ENCODE measurements at regions not wholly inside any gene's neighbourhood (a gene's known extent, or its start where the extent isn't known, plus 50 kb on each side); places are given as distances from the start of the nearest gene placed in this dataset.
A peak's percentile ranks its signal among the peaks of the same experiment; 100 is the strongest.

GRCh38 chr1:91123773-91124172 lies 101.9 kb upstream of the ZNF644 start:
- Mint-ChIP-seq H3K36me3 (ENCODE audit: low read depth) (no peaks in the 10 kb centered on the region), H3K4me1 (peaks cover 30% of the 10 kb centered on the region), H3K27ac (peak overlapping the region; percentile 19), H3K4me3 (no peak overlapping the region), H3K27me3 (ENCODE audit: low read depth, poor library complexity) (peaks cover 7% of the 10 kb centered on the region), H3K9me3 (no peaks in the 10 kb centered on the region)
- no peak for TF ChIP-seq CTCF (IDR thresholded peaks at IDR 0.05)
- DNase-seq: no peak

DNA sequence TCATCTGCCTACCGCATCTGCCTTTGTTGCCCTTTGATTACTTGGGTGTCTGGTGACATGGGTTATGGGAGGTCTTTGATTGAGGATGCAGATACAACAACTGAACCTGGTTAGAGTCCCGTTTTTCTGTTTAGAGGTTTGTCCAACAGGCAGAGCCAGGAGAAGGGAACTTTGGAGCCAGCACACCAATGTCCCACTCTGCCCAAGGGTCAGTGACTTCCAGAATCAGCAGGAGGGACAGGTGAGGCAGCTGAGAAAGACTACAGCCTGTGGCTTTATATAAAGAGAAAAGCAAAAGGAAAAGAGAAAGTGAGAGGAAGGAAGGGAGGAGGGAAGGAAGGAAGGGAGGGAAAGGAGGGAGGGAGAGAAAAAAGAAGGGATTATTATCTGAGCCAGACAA lies 101.5 kb upstream of the ZNF644 start:
- Mint-ChIP-seq H3K27me3 (ENCODE audit: low read depth, poor library complexity) (peaks cover 7% of the 10 kb centered on the region), H3K4me3 (no peak overlapping the region), H3K36me3 (ENCODE audit: low read depth) (no peaks in the 10 kb centered on the region), H3K9me3 (no peaks in the 10 kb centered on the region), H3K27ac (peak overlapping the region; percentile 46), H3K4me1 (peaks cover 30% of the 10 kb centered on the region)
- no peak for DNase-seq
- TF ChIP-seq CTCF (IDR thresholded peaks at IDR 0.05): no peak

DNA sequence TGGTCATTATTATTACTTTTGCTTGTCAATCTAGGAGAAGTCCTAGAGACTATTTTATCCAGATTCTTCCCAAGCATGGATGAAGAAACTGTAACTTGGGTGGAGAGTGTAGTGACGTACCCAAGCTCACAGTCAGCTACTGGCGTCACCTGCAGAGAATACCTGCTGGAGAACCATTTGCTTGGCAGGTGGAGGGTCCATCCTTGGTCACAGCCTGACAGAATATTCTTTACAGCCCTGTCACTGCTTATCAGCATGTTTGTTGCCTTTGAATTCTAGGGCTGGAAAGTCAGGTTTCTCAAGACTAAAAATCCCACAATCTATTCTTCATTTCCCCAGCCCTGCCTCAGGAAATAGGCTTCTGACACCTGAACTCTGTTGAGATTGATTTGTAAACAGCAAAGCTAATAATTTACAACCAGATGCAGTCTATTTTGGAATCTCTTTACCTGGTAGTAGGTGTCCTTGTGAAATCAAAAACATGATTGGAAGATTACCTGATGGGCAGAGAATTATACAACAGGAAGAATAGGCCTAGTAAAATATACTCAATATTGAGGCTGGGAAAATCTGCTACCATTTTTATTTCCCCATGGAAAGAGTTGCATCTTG lies 100.4 kb upstream of the ZNF644 start:
- H3K36me3 Mint-ChIP-seq (ENCODE audit: low read depth): no peaks in the 10 kb centered on the region

DNA sequence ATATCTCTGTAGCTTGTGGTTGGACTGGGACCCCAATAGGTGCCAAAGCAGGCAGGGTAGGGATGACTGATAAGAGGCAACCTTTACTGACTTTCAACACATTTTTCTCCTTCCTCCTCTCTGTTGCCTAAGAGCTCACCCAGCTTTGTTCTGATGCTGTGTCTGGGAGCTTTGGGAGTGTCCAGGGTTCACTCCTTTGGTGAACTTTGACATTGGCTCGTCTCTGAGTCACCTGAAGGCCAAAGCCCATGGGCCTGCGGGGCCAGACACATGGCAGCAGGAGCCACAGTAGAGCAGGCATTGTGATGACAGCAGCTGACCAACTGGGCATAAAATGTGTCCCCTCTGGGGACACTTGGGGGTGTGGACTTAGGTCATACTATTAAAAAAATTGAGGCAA lies 99.5 kb upstream of the ZNF644 start:
- H3K27me3 Mint-ChIP-seq (ENCODE audit: low read depth, poor library complexity): peaks cover 7% of the 10 kb centered on the region
- no peak overlapping the region for H3K27ac Mint-ChIP-seq
- no peak for DNase-seq
- H3K4me1 Mint-ChIP-seq: peaks cover 30% of the 10 kb centered on the region
- H3K36me3 Mint-ChIP-seq (ENCODE audit: low read depth): no peaks in the 10 kb centered on the region
- no peak overlapping the region for H3K4me3 Mint-ChIP-seq
- H3K9me3 Mint-ChIP-seq: no peaks in the 10 kb centered on the region
- TF ChIP-seq CTCF (IDR thresholded peaks at IDR 0.05): no peak

More for the DNA sequence above, 100.4 kb upstream of the ZNF644 start:
- TF ChIP-seq CTCF (IDR thresholded peaks at IDR 0.05): no peak
- Mint-ChIP-seq H3K27me3 (ENCODE audit: low read depth, poor library complexity) (peaks cover 7% of the 10 kb centered on the region), H3K4me1 (peaks cover 30% of the 10 kb centered on the region), H3K27ac (no peak overlapping the region), H3K4me3 (no peak overlapping the region), H3K9me3 (no peaks in the 10 kb centered on the region)
- no peak for DNase-seq

DNA sequence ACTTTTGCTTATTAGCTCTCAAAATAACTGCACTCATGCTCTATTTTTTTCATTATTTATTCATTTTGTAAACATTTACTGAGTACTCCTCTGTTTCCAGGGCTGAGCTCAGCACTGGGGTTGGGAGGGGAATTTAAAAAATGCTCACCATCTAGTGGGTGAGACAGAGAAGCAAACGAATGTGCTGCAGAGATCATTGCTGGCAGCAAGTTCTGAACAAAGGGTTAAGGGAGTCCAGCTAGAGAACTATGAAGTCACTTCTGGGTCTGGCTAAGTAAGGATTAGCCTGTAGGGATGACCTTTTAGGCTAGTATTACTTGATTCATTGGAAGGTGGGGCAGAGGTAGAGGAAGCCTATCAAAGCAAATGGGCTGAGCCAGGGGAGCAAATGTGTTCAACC lies 99.1 kb upstream of the ZNF644 start:
- no peak overlapping the region for H3K27ac Mint-ChIP-seq
- no peaks in the 10 kb centered on the region for H3K36me3 Mint-ChIP-seq (ENCODE audit: low read depth)
- peaks cover 7% of the 10 kb centered on the region for H3K27me3 Mint-ChIP-seq (ENCODE audit: low read depth, poor library complexity)
- no peak for DNase-seq
- peaks cover 30% of the 10 kb centered on the region for H3K4me1 Mint-ChIP-seq
- no peaks in the 10 kb centered on the region for H3K9me3 Mint-ChIP-seq
- no peak for TF ChIP-seq CTCF (IDR thresholded peaks at IDR 0.05)
- no peak overlapping the region for H3K4me3 Mint-ChIP-seq

DNA sequence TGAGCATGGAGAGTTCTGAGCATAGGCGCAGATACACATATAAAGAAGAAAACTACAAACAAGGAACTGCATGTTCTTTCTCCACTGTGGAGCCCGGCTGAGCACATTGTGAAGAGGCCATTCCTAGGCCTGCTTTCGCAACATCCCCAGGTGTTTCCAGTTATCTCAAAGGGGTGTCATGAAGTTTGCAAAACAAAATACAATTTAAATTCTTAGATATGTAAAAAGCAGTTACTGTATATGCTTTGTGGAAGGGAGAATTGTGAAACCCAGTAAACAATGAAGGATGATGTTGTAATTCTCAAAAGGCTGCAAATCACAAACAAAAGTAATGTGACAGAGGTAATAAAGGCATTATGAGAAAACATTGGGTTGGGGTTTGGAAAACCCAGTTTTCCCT lies 98.6 kb upstream of the ZNF644 start:
- Mint-ChIP-seq H3K4me1 (peaks cover 30% of the 10 kb centered on the region), H3K9me3 (no peaks in the 10 kb centered on the region), H3K27me3 (ENCODE audit: low read depth, poor library complexity) (peaks cover 7% of the 10 kb centered on the region), H3K27ac (no peak overlapping the region), H3K4me3 (no peak overlapping the region), H3K36me3 (ENCODE audit: low read depth) (no peaks in the 10 kb centered on the region)
- no peak for DNase-seq
- TF ChIP-seq CTCF (IDR thresholded peaks at IDR 0.05): no peak
